ENCODE measurements at regions not wholly inside any gene's neighbourhood (a gene's known extent, or its start where the extent isn't known, plus 50 kb on each side); places are given as distances from the start of the nearest gene placed in this dataset.

DNA sequence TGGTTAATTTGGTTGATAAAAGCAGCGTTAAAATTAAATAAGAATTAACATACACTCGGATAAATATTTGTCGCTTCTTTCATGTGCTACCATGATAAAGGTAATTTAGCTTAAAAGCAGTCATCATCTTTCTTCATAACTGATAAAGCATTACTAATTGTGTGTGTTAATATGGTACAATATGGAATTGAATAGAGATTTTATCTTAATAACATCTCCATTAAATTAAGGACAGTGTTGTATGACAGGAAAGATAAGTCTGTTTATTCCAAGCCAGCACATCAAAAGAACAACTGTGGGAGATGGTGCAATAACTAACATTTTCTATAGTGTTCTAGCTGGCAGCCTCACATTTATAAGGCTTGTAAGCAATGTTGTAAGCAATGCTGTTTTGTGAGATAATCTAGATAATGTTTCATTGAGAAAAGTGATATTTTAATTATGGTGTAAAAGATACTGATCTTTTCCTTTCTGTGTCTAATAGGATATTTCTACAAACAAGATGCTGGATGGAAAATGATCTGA is 64.4 kb upstream of the AFF3 start:
- Histone ChIP-seq H3K27ac (ENCODE audit: extremely low read length, insufficient read depth, low read length) (no peak overlapping the region), H3K36me3 (replicated peaks in 1 of 2; ENCODE audit: control insufficient read depth in 1 of 2, insufficient read depth in 2 of 2, low read length in 2 of 2) (no peaks in the 10 kb centered on the region), H3K9me3 (ENCODE audit: low read length) (no peaks in the 10 kb centered on the region), H3K4me3 (replicated peaks in 1 of 3; ENCODE audit: insufficient read depth in 1 of 3, low read depth in 2 of 3, low read length in 3 of 3) (no peak overlapping the region), H2AFZ (ENCODE audit: low read length) (no peak overlapping the region), H4K20me1 (ENCODE audit: insufficient read depth, low read length) (no peaks in the 10 kb centered on the region), H3K9ac (ENCODE audit: insufficient read depth, low read depth, low read length) (no peak overlapping the region), H3K79me2 (ENCODE audit: insufficient read depth, low read length) (no peaks in the 10 kb centered on the region), H3K27me3 (ENCODE audit: control insufficient read depth in 1 of 2, insufficient read depth in 2 of 2, low read length in 2 of 2) (peaks cover 4 to 8% of the 10 kb centered on the region in 2 experiments; a peak in 3 of 5 replicates), H3K4me2 (ENCODE audit: low read depth, low read length) (no peak overlapping the region), H3K4me1 (ENCODE audit: insufficient read depth, low read length) (no peaks in the 10 kb centered on the region)
- FAIRE-seq (no peak), DNase-seq (ENCODE audit: low spot score) (no peak), ATAC-seq (no peak)
- intact Hi-C loops (cut with micrococcal nuclease; ENCODE audit: unreplicated experiment) (no loop called here), in situ Hi-C loops (cut with HindIII; ENCODE audit: extremely low pct_ligation_motif_present, low pct_unique_long_range_greater_than_20kb) (no loop called here)
- ChIA-PET CTCF (ENCODE audit: low intra/inter-chr PET ratio, low total read pairs) (no interaction called here), POLR2A (no interaction called here)
- WGBS (ENCODE audit: low lambda C conversion rate): 56% methylated on average over 3 of the region's 3 CpGs
- no TSS peak for BruUV-seq (replicated peaks)
- TF ChIP-seq, protein P1, sequence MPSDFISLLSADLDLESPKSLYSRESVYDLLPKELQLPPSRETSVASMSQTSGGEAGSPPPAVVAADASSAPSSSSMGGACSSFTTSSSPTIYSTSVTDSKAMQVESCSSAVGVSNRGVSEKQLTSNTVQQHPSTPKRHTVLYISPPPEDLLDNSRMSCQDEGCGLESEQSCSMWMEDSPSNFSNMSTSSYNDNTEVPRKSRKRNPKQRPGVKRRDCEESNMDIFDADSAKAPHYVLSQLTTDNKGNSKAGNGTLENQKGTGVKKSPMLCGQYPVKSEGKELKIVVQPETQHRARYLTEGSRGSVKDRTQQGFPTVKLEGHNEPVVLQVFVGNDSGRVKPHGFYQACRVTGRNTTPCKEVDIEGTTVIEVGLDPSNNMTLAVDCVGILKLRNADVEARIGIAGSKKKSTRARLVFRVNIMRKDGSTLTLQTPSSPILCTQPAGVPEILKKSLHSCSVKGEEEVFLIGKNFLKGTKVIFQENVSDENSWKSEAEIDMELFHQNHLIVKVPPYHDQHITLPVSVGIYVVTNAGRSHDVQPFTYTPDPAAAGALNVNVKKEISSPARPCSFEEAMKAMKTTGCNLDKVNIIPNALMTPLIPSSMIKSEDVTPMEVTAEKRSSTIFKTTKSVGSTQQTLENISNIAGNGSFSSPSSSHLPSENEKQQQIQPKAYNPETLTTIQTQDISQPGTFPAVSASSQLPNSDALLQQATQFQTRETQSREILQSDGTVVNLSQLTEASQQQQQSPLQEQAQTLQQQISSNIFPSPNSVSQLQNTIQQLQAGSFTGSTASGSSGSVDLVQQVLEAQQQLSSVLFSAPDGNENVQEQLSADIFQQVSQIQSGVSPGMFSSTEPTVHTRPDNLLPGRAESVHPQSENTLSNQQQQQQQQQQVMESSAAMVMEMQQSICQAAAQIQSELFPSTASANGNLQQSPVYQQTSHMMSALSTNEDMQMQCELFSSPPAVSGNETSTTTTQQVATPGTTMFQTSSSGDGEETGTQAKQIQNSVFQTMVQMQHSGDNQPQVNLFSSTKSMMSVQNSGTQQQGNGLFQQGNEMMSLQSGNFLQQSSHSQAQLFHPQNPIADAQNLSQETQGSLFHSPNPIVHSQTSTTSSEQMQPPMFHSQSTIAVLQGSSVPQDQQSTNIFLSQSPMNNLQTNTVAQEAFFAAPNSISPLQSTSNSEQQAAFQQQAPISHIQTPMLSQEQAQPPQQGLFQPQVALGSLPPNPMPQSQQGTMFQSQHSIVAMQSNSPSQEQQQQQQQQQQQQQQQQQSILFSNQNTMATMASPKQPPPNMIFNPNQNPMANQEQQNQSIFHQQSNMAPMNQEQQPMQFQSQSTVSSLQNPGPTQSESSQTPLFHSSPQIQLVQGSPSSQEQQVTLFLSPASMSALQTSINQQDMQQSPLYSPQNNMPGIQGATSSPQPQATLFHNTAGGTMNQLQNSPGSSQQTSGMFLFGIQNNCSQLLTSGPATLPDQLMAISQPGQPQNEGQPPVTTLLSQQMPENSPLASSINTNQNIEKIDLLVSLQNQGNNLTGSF (CRISPR knock-in tag; IDR thresholded peaks at IDR 0.05): no peak
- no peak for TF ChIP-seq JDP2 (CRISPR knock-in tag; IDR thresholded peaks at IDR 0.05; ENCODE audit: borderline replicate concordance)
- TF ChIP-seq, protein P2, sequence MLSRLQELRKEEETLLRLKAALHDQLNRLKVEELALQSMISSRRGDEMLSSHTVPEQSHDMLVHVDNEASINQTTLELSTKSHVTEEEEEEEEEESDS (CRISPR knock-in tag; IDR thresholded peaks at IDR 0.05; ENCODE audit: borderline replicate concordance): no peak
- TF ChIP-seq, protein P3, sequence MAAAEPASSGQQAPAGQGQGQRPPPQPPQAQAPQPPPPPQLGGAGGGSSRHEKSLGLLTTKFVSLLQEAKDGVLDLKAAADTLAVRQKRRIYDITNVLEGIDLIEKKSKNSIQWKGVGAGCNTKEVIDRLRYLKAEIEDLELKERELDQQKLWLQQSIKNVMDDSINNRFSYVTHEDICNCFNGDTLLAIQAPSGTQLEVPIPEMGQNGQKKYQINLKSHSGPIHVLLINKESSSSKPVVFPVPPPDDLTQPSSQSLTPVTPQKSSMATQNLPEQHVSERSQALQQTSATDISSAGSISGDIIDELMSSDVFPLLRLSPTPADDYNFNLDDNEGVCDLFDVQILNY (CRISPR knock-in tag; conservative IDR thresholded peaks at IDR 0.05): no peak
- TF ChIP-seq CEBPB (IDR thresholded peaks at IDR 0.05; ENCODE audit: borderline replicate concordance, low read depth, low read length): no peak
- no peak for TF ChIP-seq ZBTB8A (CRISPR knock-in tag; IDR thresholded peaks at IDR 0.05; ENCODE audit: borderline replicate concordance, low read depth)
- TF ChIP-seq, protein P4, sequence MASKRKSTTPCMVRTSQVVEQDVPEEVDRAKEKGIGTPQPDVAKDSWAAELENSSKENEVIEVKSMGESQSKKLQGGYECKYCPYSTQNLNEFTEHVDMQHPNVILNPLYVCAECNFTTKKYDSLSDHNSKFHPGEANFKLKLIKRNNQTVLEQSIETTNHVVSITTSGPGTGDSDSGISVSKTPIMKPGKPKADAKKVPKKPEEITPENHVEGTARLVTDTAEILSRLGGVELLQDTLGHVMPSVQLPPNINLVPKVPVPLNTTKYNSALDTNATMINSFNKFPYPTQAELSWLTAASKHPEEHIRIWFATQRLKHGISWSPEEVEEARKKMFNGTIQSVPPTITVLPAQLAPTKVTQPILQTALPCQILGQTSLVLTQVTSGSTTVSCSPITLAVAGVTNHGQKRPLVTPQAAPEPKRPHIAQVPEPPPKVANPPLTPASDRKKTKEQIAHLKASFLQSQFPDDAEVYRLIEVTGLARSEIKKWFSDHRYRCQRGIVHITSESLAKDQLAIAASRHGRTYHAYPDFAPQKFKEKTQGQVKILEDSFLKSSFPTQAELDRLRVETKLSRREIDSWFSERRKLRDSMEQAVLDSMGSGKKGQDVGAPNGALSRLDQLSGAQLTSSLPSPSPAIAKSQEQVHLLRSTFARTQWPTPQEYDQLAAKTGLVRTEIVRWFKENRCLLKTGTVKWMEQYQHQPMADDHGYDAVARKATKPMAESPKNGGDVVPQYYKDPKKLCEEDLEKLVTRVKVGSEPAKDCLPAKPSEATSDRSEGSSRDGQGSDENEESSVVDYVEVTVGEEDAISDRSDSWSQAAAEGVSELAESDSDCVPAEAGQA (IDR thresholded peaks at IDR 0.05; ENCODE audit: low read depth): no peak
- TF ChIP-seq, protein P4 (CRISPR knock-in tag; IDR thresholded peaks at IDR 0.05; ENCODE audit: borderline replicate concordance): no peak
- no peak for TF ChIP-seq RFXANK (CRISPR knock-in tag; IDR thresholded peaks at IDR 0.05)
- TF ChIP-seq ZNF644 (CRISPR knock-in tag; IDR thresholded peaks at IDR 0.05; ENCODE audit: low read depth): no peak
- no peak for TF ChIP-seq ZNF570 (CRISPR knock-in tag; IDR thresholded peaks at IDR 0.05; ENCODE audit: borderline replicate concordance)
- no peak for TF ChIP-seq ZNF30 (CRISPR knock-in tag; IDR thresholded peaks at IDR 0.05)
- no peak for TF ChIP-seq ZNF530 (CRISPR knock-in tag; IDR thresholded peaks at IDR 0.05; ENCODE audit: low read depth)
- no peak for TF ChIP-seq ZFP90 (CRISPR knock-in tag; IDR thresholded peaks at IDR 0.05; ENCODE audit: borderline replicate concordance)

All from HepG2 (cell line).